Hematopoietic multipotent progenitor cell treated with erythropoietin and hydrocortisone succinate and interleukin-3 and kit ligand, for 4 days (in vitro differentiated cells): ENCODE measurements at regions not wholly inside any gene's neighbourhood (a gene's known extent, or its start where the extent isn't known, plus 50 kb on each side); places are given as distances from the start of the nearest gene placed in this dataset.
"Not testable (repeated sequence)": the region's sequence is repeated elsewhere in the genome, so short reads cannot be mapped to it uniquely, and the experiment has no call there.

Experiments
- DNase-seq: peaks from one replicate; pipeline ENCODE4 v3.0.0-alpha.2; 2015

- no peak for DNase-seq
Measured at GRCh38 chr7:67923286-67923685, 926.7 kb downstream of the TYW1 start.

- no peak for DNase-seq
Measured at GRCh38 chr7:67928141-67928540, 931.5 kb downstream of the TYW1 start.

- not testable (repeated sequence) for DNase-seq
Measured at GRCh38 chr7:67936447-67936846, 939.8 kb downstream of the TYW1 start.

- no peak for DNase-seq
Measured at GRCh38 chr7:67940400-67940799, 943.8 kb downstream of the TYW1 start.

- DNase-seq, result no peak
Measured at GRCh38 chr7:67947191-67947590, 950.6 kb downstream of the TYW1 start.

GRCh38 chr7:67947646-67948045 is 951.0 kb downstream of the TYW1 start:
- no peak for DNase-seq

- DNase-seq, result peak; percentile 19
Measured at GRCh38 chr7:67950321-67951083, 953.9 kb downstream of the TYW1 start.

- no peak for DNase-seq
Measured at GRCh38 chr7:67955061-67955460, 958.4 kb downstream of the TYW1 start.

GRCh38 chr7:67962863-67963262 is 966.2 kb downstream of the TYW1 start:
- DNase-seq, result no peak

GRCh38 chr7:67976490-67976889 is 979.9 kb downstream of the TYW1 start:
- no peak for DNase-seq

GRCh38 chr7:67983486-67983885 is 986.9 kb downstream of the TYW1 start:
- DNase-seq, result no peak

- no peak for DNase-seq
Measured at GRCh38 chr7:67984326-67984725, 987.7 kb downstream of the TYW1 start.

GRCh38 chr7:67989142-67989541 is 992.5 kb downstream of the TYW1 start:
- no peak for DNase-seq

GRCh38 chr7:67990003-67990402 is 993.4 kb downstream of the TYW1 start:
- DNase-seq, result no peak

GRCh38 chr7:67990716-67991115 is 994.1 kb downstream of the TYW1 start:
- no peak for DNase-seq

- no peak for DNase-seq
Measured at GRCh38 chr7:67992287-67992686, 995.7 kb downstream of the TYW1 start.

- no peak for DNase-seq
Measured at GRCh38 chr7:68005992-68006391, 1009.4 kb downstream of the TYW1 start.

GRCh38 chr7:68006619-68007018 is 1010.0 kb downstream of the TYW1 start:
- no peak for DNase-seq

- DNase-seq, result no peak
Measured at GRCh38 chr7:68009716-68010115, 1013.1 kb downstream of the TYW1 start.

- DNase-seq, result no peak
Measured at GRCh38 chr7:68014031-68014736, 1017.6 kb downstream of the TYW1 start.

GRCh38 chr7:68015122-68015977 is 1018.7 kb downstream of the TYW1 start:
- no peak for DNase-seq

- no peak for DNase-seq
Measured at GRCh38 chr7:68015978-68016532, 1019.4 kb downstream of the TYW1 start.

- no peak for DNase-seq
Measured at GRCh38 chr7:68020102-68020501, 1023.5 kb downstream of the TYW1 start.
